GM19455 (cell line): ENCODE measurements at regions not wholly inside any gene's neighbourhood (a gene's known extent, or its start where the extent isn't known, plus 50 kb on each side); places are given as distances from the start of the nearest gene placed in this dataset.

ENCODE experiments used
- ATAC-seq: cut with Tn5 transposase; IDR thresholded peaks from one replicate; pipeline ENCODE4 v1.9.1; 2021; ENCODE audit not compliant: unreplicated experiment

GRCh38 chr4:180798036-180798577 lies 1445.1 kb upstream of the TENM3 start:
- no peak for ATAC-seq

DNA sequence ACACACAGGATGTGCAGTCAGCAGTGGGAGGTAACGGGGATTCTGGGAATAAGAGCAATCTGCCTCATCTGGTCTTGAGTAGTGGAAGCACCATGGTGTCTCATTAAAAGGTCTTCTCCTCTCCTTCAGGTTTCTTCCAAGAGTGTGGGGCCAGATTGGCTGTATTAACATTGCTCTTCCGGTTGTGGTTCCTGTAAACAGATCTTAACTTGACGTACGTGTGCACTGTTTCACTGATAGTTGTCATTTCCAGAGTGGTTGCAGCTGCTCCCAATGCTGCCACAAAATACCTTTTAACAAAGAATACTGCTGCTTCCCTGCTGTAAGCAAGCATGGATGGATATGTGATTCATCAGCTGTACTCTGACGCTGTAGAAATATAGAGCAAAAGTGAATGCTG lies 1443.4 kb upstream of the TENM3 start:
- no peak for ATAC-seq

DNA sequence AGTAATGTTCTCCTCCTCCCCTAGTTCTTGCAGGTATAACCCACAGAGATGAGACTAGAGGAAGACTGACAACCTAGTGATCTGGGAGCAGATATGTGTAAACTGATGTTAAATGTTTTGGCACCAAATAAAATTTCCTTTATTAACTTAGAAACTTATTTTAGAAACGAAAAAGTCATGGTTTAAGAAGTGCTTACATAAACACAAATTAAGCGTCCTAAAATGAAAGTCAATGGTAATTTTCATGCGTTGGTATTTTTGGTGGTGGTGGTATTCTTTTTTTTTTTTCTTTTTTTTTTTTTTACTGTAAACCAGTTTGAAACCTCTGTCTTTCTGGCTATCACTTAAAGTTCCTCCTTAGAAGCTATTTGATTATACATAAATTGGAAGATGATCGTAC lies 1438.1 kb upstream of the TENM3 start:
- ATAC-seq: no peak

- ATAC-seq: no peak
These were observed 1434.3 kb upstream of the TENM3 start for GRCh38 chr4:180808862-180809261.

DNA sequence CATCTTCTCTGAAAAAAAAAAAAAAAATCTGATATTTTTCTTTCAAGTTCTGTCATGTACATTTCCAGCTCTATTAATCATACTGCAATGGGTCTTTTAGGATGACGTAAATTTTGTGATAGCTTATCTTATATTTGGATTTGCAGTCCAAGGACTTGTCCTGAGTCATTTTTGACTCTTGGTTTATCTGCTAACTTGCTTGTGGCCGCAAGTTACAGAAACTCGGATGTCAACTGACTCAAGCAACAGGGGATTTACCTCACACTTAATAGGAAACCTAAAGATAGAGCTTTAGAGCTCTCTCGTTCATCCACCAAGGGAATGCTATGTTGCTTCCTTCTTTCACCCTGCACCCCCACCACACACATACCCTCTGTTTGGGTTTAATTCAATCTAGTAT lies 1433.8 kb upstream of the TENM3 start:
- no peak for ATAC-seq

GRCh38 chr4:180810581-180810980 lies 1432.6 kb upstream of the TENM3 start:
- no peak for ATAC-seq

- no peak for ATAC-seq
These were observed 1431.6 kb upstream of the TENM3 start for GRCh38 chr4:180811556-180811955.

- ATAC-seq: no peak
These were observed 1430.4 kb upstream of the TENM3 start for GRCh38 chr4:180812783-180813182.

GRCh38 chr4:180814875-180815417 lies 1428.3 kb upstream of the TENM3 start:
- ATAC-seq: no peak

- no peak for ATAC-seq
These were observed 1425.7 kb upstream of the TENM3 start for GRCh38 chr4:180817529-180817928.

GRCh38 chr4:180823108-180823507 lies 1420.1 kb upstream of the TENM3 start:
- ATAC-seq: no peak

DNA sequence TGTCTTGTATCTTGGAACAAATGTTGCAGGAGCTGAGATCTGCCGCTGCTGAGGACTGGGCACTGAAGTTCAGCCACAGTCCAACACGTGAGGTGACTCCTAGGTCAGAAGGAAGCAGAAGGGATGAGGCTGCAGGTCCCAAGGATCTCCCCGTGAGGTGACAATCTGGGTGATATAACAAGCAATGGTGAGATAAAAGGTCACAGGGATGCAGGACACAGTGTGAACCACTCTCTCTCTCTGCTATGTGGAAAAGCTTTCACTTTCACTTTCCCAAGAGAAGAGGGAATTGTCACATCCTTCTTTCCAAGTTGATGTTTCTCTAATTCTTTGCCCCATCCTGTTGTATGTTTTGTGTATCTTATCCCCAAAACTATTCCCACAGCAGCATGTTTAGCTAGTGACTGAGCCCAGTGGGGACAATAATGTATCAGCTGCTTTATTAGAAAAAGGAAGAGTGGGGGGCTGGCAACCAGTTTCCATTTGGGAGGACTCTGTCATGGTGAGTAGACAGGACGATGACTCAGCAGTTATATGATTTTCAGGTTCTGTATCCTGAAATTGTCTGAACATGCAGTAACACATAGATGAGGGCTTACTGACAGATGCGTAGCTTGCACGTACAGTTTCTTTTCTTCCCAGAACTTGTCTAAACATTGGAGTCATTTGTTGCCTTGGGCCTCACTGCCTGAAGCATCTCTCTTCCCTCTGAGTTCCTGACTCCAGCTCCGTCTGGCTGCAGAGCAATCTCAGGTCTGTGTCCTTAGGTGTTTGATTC lies 1415.8 kb upstream of the TENM3 start:
- no peak for ATAC-seq

DNA sequence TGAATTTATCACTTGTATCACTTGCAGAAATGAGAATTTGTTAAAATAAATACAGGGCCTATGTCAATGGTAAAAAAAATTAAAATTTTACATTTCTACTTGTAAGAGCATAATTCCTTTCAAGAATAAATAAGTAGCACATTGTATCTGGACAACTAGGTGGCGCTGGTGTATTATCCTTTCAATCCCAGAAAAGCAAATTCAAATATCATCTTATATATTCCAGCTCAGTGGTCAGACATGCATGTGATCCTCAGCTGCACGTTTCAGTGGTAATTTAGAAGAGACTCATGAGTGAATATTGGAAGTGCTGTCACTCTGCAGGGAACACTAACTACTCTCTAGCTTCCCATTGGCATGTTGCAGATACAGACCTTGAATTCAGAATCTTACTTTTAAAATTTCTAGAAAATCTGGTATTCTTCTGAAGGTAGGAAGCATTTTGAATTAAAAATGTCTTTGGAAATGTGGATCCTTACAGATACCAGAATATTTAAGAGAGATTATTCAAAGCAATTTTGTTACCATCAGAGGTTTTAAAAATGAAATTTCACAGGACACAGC lies 1414.7 kb upstream of the TENM3 start:
- ATAC-seq: no peak

- ATAC-seq: no peak
These were observed 1411.1 kb upstream of the TENM3 start for GRCh38 chr4:180832073-180832472.

DNA sequence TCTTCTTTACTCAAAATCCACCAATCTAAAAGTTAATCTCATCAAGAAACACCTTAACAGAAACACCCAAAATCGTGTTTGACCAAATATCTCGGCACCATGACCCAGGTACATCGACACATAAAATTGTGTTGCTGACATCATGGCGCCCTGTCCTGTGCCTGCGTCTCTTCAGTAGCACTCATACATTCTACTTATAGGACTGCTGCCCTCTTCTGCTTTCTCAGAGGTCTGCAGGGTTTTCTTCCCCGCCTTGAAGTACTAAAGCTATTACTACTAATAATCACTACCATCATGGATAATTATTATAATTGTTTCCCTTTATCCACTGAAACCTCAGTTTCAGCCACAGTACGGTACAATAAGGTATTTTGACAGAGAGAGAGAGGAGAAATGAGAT lies 1403.1 kb upstream of the TENM3 start:
- no peak for ATAC-seq

DNA sequence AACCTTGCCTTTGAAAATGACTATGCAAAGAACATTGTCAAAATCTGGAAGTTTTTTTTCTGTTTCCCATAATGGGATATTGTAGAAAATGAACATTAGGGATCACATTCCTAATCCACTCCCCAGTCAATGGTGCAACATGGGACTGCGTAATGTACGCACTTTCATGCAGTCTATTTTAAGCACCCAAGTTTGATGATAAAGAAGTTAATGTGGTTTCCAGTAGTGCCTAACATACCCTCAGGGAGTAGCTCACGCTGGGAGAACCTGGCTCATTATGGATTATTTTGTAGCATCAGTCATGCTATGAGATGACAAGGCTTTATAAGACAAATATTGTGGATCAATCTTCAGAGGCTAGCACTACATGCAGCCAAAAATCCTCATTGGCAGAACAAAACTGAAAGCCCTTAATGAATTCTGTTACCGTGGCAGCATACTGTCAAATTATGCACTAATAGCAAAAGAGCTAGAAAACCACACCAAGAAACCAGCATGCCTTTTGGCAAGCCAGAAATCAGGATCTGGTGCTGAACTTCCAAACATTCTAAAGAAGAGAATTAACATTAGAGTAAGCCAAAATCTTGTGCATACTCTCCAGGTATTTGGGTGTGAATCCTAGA lies 1392.8 kb upstream of the TENM3 start:
- no peak for ATAC-seq

DNA sequence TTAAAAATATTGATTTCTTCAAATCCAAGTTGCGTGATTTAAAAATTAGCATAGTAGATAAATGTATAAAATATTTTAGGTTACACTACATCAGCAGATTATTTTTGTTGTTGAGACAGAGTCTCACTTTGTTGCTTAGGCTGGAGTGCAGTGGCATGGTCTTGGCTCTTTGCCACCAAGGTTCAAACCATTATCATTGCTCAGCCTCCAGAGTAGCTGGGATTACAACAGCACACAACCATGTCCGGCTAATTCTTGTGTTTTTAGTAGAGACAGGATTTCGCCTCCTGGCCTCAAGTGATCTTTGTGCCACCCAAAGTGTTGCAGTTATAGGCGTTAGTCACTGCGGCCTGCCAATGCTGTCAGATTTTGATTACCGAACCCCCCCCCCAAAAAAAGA lies 1390.5 kb upstream of the TENM3 start:
- ATAC-seq: no peak

DNA sequence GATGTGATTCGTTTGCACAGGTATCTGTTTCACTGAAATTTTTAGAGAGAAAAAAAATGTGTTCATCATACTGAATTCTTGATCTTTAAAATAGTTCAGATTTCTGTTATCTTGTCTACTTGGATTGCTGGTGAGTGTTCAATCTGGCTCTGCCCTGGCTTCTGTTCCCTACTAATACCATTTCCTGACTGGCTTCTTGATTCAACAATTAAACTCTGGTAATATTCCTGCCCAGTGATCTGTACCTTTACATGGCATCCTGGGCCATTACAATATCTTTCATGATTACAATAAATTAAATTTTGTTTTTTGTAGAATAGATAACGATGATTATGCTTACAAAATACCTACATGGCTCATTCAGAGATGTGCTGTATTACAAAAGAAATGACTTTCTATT lies 1388.0 kb upstream of the TENM3 start:
- no peak for ATAC-seq

DNA sequence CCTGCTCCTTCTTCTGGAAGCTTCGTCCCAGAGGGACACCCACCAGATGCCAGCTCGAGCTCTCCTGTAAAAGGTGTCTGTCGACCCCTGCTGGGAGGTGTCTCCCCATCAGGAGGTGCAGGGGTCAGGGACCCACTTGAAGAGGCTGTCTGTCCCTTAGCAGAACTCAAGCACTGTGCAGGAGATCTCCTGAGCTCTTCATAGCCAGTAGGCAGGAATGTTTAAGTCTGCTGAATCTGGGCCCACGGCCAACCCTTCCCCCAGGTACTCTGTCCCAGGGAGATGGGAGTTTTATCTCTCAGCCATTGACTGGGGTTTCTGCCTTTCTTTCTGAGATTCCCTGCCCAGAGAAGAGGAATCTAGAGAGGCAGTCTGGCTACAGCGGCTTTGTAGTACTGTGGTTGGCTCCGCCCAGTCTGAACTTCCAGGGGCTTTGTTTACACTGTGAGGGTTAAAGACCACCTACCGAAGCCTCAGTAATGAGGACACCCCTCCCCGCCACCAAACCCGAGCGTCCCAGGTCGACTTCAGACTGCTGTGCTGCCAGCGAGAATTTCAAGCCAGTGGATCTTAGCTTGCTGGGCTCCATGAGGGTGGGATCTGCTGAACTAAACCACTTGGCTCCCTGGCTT lies 1383.0 kb upstream of the TENM3 start:
- ATAC-seq: no peak

GRCh38 chr4:180861651-180862050 lies 1381.6 kb upstream of the TENM3 start:
- no peak for ATAC-seq

DNA sequence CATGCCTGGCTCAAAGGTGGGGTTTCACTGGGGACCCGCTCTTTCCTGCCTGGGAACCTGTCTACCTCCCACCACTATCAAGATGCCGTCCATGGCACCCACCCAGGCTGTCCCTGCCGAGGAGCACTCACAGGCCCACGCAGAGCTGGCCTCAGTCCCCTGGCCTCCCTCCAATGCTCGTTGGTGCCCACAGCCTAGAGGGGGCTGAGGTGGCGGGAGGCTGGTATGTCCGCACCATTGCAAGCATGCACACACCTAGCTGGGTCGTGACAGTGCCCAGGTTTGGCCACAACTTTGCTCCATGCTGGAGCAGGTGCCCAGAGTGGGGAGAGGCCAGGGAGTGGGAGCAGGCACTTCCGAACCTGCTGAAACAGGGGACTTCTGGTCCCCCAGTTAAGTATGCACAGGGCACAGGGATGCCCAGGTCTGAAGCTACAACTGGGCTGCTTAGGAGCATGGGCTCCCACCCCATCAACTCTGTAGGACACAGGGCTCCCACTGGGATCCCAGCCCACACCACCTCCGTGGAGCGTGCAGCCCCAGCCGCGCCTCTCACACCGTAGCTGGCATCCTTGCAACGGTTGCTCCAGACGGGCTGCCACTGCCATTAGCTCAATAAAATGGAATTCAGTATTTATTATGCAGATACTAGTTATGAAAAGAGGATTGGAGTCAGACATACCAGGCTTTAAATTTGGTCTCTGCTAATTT lies 1376.1 kb upstream of the TENM3 start:
- no peak for ATAC-seq
